HCT116 (cell line): ENCODE measurements at regions not wholly inside any gene's neighbourhood (a gene's known extent, or its start where the extent isn't known, plus 50 kb on each side); places are given as distances from the start of the nearest gene placed in this dataset.

ENCODE experiments used
- ATAC-seq: fragments of 200-7000 bp; cut with Tn5 transposase; 2 replicates; pipeline ENCODE4 v1.9.1; 2020; ENCODE audit warnings: mild to moderate bottlenecking, moderate library complexity
- BruUV-seq: library from RNA; stranded (reverse); fragments of 400-500 nt; replicated peaks from 2 replicates; lab custom pipeline; 2021; lab: Mats Ljungman, UMichigan
- CTCF ChIA-PET: fragments of 300-600 bp; sonication (Branson Sonifier 250); formaldehyde crosslinking; loops from one replicate; lab custom pipeline; 2021; ENCODE audit warnings: antibody characterized with exemption; lab: Charles Lee
- POLR2A ChIA-PET: fragments of 300-600, 350-600 bp; sonication (Branson Sonifier 250); formaldehyde crosslinking; loops from one replicate; lab custom pipeline; 2021; ENCODE audit warnings: antibody characterized with exemption; lab: Charles Lee
- RAD21 ChIA-PET, 2 experiments: fragments of 300-600 bp; sonication (Branson Sonifier 250); formaldehyde crosslinking; loops; one replicate each; lab custom pipeline; 2023; ENCODE audit warnings: low total read pairs in 2 of 2; ENCODE audit not compliant: uncharacterized antibody in 2 of 2, unreplicated experiment in 2 of 2, low non-redundant PET in 1 of 2; lab: Charles Lee
- DNase-seq: peaks from one replicate; pipeline ENCODE4 v3.0.0-alpha.2; 2010; ENCODE audit warnings: low read depth, low spot score
- H2AFZ ChIP-seq: fragments of 200-600 bp; shearing (Covaris generic), sonication (generic); 2 replicates; pipeline ENCODE4 v1.6.1; 2017; ENCODE audit warnings: low read depth, mixed run types, mixed read lengths, antibody characterized with exemption, low read length; ENCODE audit not compliant: poor library complexity, severe bottlenecking
- H3K27ac ChIP-seq: 2 replicates; pipeline ENCODE4 v1.5.1; 2012; ENCODE audit warnings: low read depth, low read length
- H3K27me3 ChIP-seq: fragments of 200-600 bp; sonication (generic); 2 replicates; pipeline ENCODE4 v1.6.1; 2016; ENCODE audit warnings: mixed run types, low read length, mixed read lengths; ENCODE audit not compliant: insufficient read depth
- H3K36me3 ChIP-seq, 2 experiments: fragments of 200-500 bp in 1 of 2; fragments of 200-600 bp in 1 of 2; sonication (Bioruptor generic) in 1 of 2; sonication (generic) in 1 of 2; 2 replicates each; pipeline versions ENCODE4 v1.5.1 to v1.6.1; 2014 to 2016; ENCODE audit warnings: low read length in 2 of 2, inconsistent platforms in 1 of 2, mixed read lengths in 1 of 2, mixed run types in 1 of 2; ENCODE audit not compliant: insufficient read depth in 2 of 2, control insufficient read depth in 1 of 2
- H3K4me1 ChIP-seq, 2 experiments: fragments of 200-600 bp in 1 of 2; sonication (generic) in 1 of 2; 2 replicates each; pipeline versions ENCODE4 v1.5.1 to v1.6.1; 2012 to 2017; ENCODE audit warnings: low read length in 2 of 2, inconsistent platforms in 1 of 2, mild to moderate bottlenecking in 1 of 2, mixed read lengths in 1 of 2, mixed run types in 1 of 2, moderate library complexity in 1 of 2; ENCODE audit not compliant: insufficient read depth in 2 of 2, control insufficient read depth in 1 of 2
- H3K4me2 ChIP-seq: fragments of 200-600 bp; sonication (generic); 2 replicates; pipeline ENCODE4 v1.6.1; 2017; ENCODE audit warnings: mixed run types, low read length, mixed read lengths
- H3K4me3 ChIP-seq, 2 experiments: fragments of 200-600 bp in 1 of 2; sonication (generic) in 1 of 2; replicated peaks in 1 of 2; 2 replicates each; pipeline ENCODE4 v1.5.1; 2011 to 2016; ENCODE audit warnings: low read length in 2 of 2, control low read depth in 1 of 2, low read depth in 1 of 2, mild to moderate bottlenecking in 1 of 2, mixed read lengths in 1 of 2, mixed run types in 1 of 2
- H3K79me2 ChIP-seq: fragments of 200-600 bp; sonication (generic); 2 replicates; pipeline ENCODE4 v1.6.1; 2017; ENCODE audit warnings: mild to moderate bottlenecking, mixed run types, low read length, moderate library complexity, mixed read lengths; ENCODE audit not compliant: insufficient read depth
- H3K9ac ChIP-seq: fragments of 200-600 bp; sonication (generic); 2 replicates; pipeline ENCODE4 v1.6.1; 2016; ENCODE audit warnings: low read length, mixed read lengths
- H3K9me2 ChIP-seq: fragments of 200-600 bp; sonication (generic), shearing (Covaris generic); 2 replicates; pipeline ENCODE4 v1.6.1; 2017; ENCODE audit warnings: mixed run types, mild to moderate bottlenecking, moderate library complexity; ENCODE audit not compliant: insufficient read depth
- H3K9me3 ChIP-seq, 2 experiments: fragments of 200-500 bp in 1 of 2; fragments of 200-600 bp in 1 of 2; sonication (Bioruptor generic) in 1 of 2; sonication (generic) in 1 of 2; 2 replicates each; pipeline ENCODE4 v1.6.1; 2014 to 2017; ENCODE audit warnings: low read length in 2 of 2, mixed read lengths in 2 of 2, inconsistent platforms in 1 of 2, low read depth in 1 of 2, mild to moderate bottlenecking in 1 of 2, mixed run types in 1 of 2, moderate library complexity in 1 of 2; ENCODE audit not compliant: control insufficient read depth in 1 of 2, insufficient read depth in 1 of 2
- H4K20me1 ChIP-seq: fragments of 200-600 bp; sonication (generic), shearing (Covaris generic); 2 replicates; pipeline ENCODE4 v1.6.1; 2017; ENCODE audit warnings: mixed run types, mild to moderate bottlenecking, moderate library complexity; ENCODE audit not compliant: insufficient read depth
- CBX3 ChIP-seq: IDR thresholded peaks from 2 replicates; pipeline ENCODE4 v1.6.1; 2012; ENCODE audit warnings: low read depth
- EGR1 ChIP-seq: IDR thresholded peaks from 2 replicates; pipeline ENCODE4 v1.6.1; 2012; ENCODE audit warnings: low read depth
- ELF1 ChIP-seq: IDR thresholded peaks from 2 replicates; pipeline ENCODE4 v1.6.1; 2012; ENCODE audit warnings: low read depth, borderline replicate concordance
- EZH2phosphoT487 ChIP-seq: fragments of 200-600 bp; IDR thresholded peaks from 2 replicates; pipeline ENCODE4 v1.6.1; 2018; ENCODE audit warnings: antibody characterized with exemption, borderline replicate concordance
- JUND ChIP-seq: IDR thresholded peaks from 2 replicates; pipeline ENCODE4 v1.6.1; 2012
- POLR2A ChIP-seq: IDR thresholded peaks from 2 replicates; pipeline ENCODE4 v1.7.0; 2011; ENCODE audit warnings: borderline replicate concordance; ENCODE audit not compliant: insufficient read depth, insufficient read length; ENCODE audit errors: extremely low read depth
- POLR2AphosphoS5 ChIP-seq: IDR thresholded peaks from 2 replicates; pipeline ENCODE4 v1.6.1; 2011; ENCODE audit warnings: mild to moderate bottlenecking, low read depth, low read length, moderate library complexity
- RAD21 ChIP-seq: IDR thresholded peaks from 2 replicates; pipeline ENCODE4 v1.6.1; 2012; ENCODE audit warnings: low read depth, mild to moderate bottlenecking
- SIN3A ChIP-seq: IDR thresholded peaks from 2 replicates; pipeline ENCODE4 v1.6.1; 2012; ENCODE audit warnings: low read depth
- SP1 ChIP-seq: IDR thresholded peaks from 2 replicates; pipeline ENCODE4 v1.6.1; 2012; ENCODE audit warnings: low read depth
- intact Hi-C: fragments of 100-400 bp; cut with micrococcal nuclease; formaldehyde crosslinking; loops from 2 replicates; pipeline ENCODE4 v1.10.0; 2022
- TF ChIP-seq, protein P1 (sequence below): IDR thresholded peaks from 2 replicates; pipeline ENCODE4 v1.6.1; 2012
- TF ChIP-seq, protein P2 (sequence below): IDR thresholded peaks from 2 replicates; pipeline ENCODE4 v1.6.1; 2012
- TF ChIP-seq, protein P3 (sequence below): IDR thresholded peaks from 2 replicates; pipeline ENCODE4 v1.6.1; 2012; ENCODE audit warnings: low read depth
- TF ChIP-seq, protein P4 (sequence below), 3 experiments: fragments of 200-600 bp in 1 of 3; sonication (generic) in 1 of 3; IDR thresholded peaks in 2 of 3; conservative IDR thresholded peaks in 1 of 3; 2 replicates each; pipeline ENCODE4 v1.5.1; 2012 to 2017; ENCODE audit warnings: low read depth in 2 of 3, low read length in 2 of 3, antibody characterized with exemption in 1 of 3, borderline replicate concordance in 1 of 3, control low read depth in 1 of 3, mild to moderate bottlenecking in 1 of 3, mixed read lengths in 1 of 3, mixed run types in 1 of 3, moderate library complexity in 1 of 3; ENCODE audit not compliant: insufficient read depth in 1 of 3

DNA sequence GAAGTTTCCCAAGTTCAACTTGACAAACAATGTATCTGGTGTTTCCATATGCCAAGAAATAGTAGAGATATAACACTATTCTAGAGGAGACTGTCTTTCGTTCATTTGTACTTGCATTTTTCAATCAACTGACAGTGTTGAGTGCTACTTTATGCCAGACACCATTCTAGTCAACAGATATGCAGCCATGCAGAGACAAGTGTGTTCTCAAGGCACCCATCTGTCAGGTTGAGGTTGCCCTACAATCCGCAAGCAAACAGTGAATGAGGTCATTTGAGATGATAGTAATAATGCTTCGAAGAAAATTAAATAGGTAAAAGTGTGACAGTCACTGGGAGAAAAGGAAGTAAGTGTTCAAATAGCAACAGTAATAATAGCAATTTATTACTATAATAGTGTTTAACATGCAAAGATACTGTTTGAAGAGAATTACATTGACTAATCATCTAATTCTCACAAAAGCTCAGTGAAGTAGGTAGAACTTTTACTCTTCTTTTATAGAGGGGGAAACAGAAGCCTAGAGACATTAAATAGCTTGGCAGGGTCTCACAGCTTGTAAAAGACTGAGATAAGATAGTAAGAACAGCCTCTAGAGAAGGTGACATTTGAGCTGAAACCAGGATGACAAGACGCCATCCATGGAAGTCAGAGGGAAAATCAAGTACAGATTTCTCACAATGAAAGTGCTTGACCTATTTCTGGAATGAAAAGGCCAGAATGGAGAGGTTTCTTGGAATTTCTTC is 936.9 kb downstream of the SORCS3 start:
- peaks cover 27 to 52% of the 10 kb centered on the region in 2 experiments; a peak in 3 of 4 replicates for H3K9me3 ChIP-seq
- CTCF ChIA-PET, result no interaction called here
- ATAC-seq (no peak), DNase-seq (no peak)
- no peaks in the 10 kb centered on the region for H3K4me1 ChIP-seq
- no peak overlapping the region for H3K9ac ChIP-seq
- intact Hi-C loops, result no loop called here
- no peak overlapping the region for H3K27ac ChIP-seq
- H3K9me2 ChIP-seq, result no peaks in the 10 kb centered on the region
- RAD21 ChIA-PET, result no interaction called here
- TF ChIP-seq JUND, result no peak
- TF ChIP-seq, protein P1, sequence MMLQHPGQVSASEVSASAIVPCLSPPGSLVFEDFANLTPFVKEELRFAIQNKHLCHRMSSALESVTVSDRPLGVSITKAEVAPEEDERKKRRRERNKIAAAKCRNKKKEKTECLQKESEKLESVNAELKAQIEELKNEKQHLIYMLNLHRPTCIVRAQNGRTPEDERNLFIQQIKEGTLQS, result no peak
- no peaks in the 10 kb centered on the region for H3K27me3 ChIP-seq
- no peak overlapping the region for H3K4me2 ChIP-seq
- H4K20me1 ChIP-seq, result no peaks in the 10 kb centered on the region
- POLR2A ChIA-PET, result no interaction called here
- H2AFZ ChIP-seq, result no peak overlapping the region
- no peaks in the 10 kb centered on the region for H3K36me3 ChIP-seq
- BruUV-seq, result no TSS peak
- no peak overlapping the region for H3K4me3 ChIP-seq
- no peaks in the 10 kb centered on the region for H3K79me2 ChIP-seq

DNA sequence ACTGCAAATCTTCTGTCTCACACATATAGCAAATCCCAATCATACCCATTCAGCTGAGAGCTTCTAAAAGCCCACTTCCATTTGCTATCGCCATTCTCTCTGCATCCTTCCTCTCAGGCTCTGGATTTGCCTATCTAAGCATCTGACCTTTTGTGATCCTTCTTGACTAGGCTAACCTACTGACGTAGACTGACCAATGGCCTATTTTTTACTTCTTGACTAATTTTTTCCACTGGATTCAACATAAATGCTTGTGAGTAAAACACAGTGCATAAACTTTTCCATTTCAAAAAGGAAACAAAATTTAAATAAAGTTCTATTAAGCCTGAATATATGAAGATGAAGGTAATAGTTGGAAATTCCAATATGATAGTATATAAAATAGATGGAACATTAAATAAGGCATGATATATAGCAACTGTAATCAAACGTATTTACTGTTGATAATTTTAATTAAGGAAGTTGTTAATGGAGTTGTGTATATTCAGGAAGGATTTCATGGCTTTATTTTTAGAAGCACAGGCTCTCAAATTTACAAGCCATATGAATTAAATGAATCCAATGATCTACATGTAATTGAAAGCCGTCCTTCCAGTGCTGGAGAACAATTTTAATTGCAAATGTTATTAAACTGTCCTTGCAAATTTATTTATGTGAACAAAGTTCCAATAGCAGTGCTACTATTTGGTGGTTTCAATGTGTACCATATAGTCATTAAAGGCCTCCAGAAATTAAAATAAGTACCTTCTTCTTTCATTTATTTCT is 918.4 kb downstream of the SORCS3 start:
- Histone ChIP-seq H3K9me3 (peaks cover 18 to 40% of the 10 kb centered on the region in 2 experiments; a peak in 2 of 4 replicates), H3K27me3 (no peaks in the 10 kb centered on the region), H3K4me2 (no peak overlapping the region), H4K20me1 (no peaks in the 10 kb centered on the region), H3K36me3 (no peaks in the 10 kb centered on the region), H2AFZ (no peak overlapping the region), H3K9ac (no peak overlapping the region), H3K27ac (no peak overlapping the region), H3K4me1 (no peaks in the 10 kb centered on the region), H3K9me2 (no peaks in the 10 kb centered on the region), H3K79me2 (no peaks in the 10 kb centered on the region), H3K4me3 (no peak overlapping the region)
- DNase-seq (no peak), ATAC-seq (no peak)
- ChIA-PET POLR2A (no interaction called here), RAD21 (no interaction called here), CTCF (no interaction called here)
- BruUV-seq, result no TSS peak
- intact Hi-C loops, result no loop called here
- TF ChIP-seq, protein P2, sequence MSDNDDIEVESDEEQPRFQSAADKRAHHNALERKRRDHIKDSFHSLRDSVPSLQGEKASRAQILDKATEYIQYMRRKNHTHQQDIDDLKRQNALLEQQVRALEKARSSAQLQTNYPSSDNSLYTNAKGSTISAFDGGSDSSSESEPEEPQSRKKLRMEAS, result no peak
- TF ChIP-seq, protein P3, sequence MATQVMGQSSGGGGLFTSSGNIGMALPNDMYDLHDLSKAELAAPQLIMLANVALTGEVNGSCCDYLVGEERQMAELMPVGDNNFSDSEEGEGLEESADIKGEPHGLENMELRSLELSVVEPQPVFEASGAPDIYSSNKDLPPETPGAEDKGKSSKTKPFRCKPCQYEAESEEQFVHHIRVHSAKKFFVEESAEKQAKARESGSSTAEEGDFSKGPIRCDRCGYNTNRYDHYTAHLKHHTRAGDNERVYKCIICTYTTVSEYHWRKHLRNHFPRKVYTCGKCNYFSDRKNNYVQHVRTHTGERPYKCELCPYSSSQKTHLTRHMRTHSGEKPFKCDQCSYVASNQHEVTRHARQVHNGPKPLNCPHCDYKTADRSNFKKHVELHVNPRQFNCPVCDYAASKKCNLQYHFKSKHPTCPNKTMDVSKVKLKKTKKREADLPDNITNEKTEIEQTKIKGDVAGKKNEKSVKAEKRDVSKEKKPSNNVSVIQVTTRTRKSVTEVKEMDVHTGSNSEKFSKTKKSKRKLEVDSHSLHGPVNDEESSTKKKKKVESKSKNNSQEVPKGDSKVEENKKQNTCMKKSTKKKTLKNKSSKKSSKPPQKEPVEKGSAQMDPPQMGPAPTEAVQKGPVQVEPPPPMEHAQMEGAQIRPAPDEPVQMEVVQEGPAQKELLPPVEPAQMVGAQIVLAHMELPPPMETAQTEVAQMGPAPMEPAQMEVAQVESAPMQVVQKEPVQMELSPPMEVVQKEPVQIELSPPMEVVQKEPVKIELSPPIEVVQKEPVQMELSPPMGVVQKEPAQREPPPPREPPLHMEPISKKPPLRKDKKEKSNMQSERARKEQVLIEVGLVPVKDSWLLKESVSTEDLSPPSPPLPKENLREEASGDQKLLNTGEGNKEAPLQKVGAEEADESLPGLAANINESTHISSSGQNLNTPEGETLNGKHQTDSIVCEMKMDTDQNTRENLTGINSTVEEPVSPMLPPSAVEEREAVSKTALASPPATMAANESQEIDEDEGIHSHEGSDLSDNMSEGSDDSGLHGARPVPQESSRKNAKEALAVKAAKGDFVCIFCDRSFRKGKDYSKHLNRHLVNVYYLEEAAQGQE, result no peak
- TF ChIP-seq EZH2phosphoT487 (no peak), POLR2A (no peak), ELF1 (no peak), SP1 (no peak), EGR1 (no peak), POLR2AphosphoS5 (no peak), SIN3A (no peak), CBX3 (no peak), RAD21 (no peak)
- TF ChIP-seq, protein P4, sequence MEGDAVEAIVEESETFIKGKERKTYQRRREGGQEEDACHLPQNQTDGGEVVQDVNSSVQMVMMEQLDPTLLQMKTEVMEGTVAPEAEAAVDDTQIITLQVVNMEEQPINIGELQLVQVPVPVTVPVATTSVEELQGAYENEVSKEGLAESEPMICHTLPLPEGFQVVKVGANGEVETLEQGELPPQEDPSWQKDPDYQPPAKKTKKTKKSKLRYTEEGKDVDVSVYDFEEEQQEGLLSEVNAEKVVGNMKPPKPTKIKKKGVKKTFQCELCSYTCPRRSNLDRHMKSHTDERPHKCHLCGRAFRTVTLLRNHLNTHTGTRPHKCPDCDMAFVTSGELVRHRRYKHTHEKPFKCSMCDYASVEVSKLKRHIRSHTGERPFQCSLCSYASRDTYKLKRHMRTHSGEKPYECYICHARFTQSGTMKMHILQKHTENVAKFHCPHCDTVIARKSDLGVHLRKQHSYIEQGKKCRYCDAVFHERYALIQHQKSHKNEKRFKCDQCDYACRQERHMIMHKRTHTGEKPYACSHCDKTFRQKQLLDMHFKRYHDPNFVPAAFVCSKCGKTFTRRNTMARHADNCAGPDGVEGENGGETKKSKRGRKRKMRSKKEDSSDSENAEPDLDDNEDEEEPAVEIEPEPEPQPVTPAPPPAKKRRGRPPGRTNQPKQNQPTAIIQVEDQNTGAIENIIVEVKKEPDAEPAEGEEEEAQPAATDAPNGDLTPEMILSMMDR (IDR thresholded peaks at IDR 0.05 in 2 of 3, conservative IDR thresholded peaks at IDR 0.05 in 1 of 3; ENCODE audit: borderline replicate concordance in 1 of 3, insufficient read depth in 1 of 3, low read depth in 2 of 3, low read length in 2 of 3), result no peak
